WERI-Rb-1 (cell line): ENCODE measurements at regions not wholly inside any gene's neighbourhood (a gene's known extent, or its start where the extent isn't known, plus 50 kb on each side); places are given as distances from the start of the nearest gene placed in this dataset.

Experiments used
- DNase-seq: peaks from one replicate; pipeline ENCODE4 v3.0.0-alpha.2; 2020
- H3K27ac ChIP-seq: fragments of 250-450 bp; sonication (Bioruptor Pico); 2 replicates; pipeline ENCODE4 v1.5.1; 2020; ENCODE audit warnings: mild to moderate bottlenecking, moderate library complexity
- H3K27me3 ChIP-seq: fragments of 250-450 bp; sonication (Bioruptor Pico); 2 replicates; pipeline ENCODE4 v1.5.1; 2021; ENCODE audit warnings: mild to moderate bottlenecking, low read depth, moderate library complexity; ENCODE audit not compliant: insufficient read depth, severe bottlenecking
- H3K36me3 ChIP-seq: fragments of 250-450 bp; sonication (Bioruptor Pico); 2 replicates; pipeline ENCODE4 v1.5.1; 2020; ENCODE audit warnings: mild to moderate bottlenecking, moderate library complexity
- H3K4me3 ChIP-seq: 2 replicates; pipeline ENCODE4 v1.5.1; 2011; ENCODE audit warnings: low read depth, mild to moderate bottlenecking, control low read depth, low read length
- H3K9me3 ChIP-seq: fragments of 250-450 bp; sonication (Bioruptor Pico); 2 replicates; pipeline ENCODE4 v1.5.1; 2021; ENCODE audit warnings: mild to moderate bottlenecking, moderate library complexity; ENCODE audit not compliant: severe bottlenecking
- CTCF ChIP-seq: IDR thresholded peaks from 2 replicates; pipeline ENCODE4 v1.5.1; 2011; ENCODE audit warnings: low read depth, mild to moderate bottlenecking, control low read depth, inconsistent platforms, low read length

- no peaks in the 10 kb centered on the region for H3K9me3 ChIP-seq
- TF ChIP-seq CTCF, result no peak
- no peaks in the 10 kb centered on the region for H3K27me3 ChIP-seq
- no peak for DNase-seq
- H3K36me3 ChIP-seq, result no peaks in the 10 kb centered on the region
- no peak overlapping the region for H3K4me3 ChIP-seq
- H3K27ac ChIP-seq, result no peak overlapping the region
Observed at GRCh38 chr13:69283837-69284236, 823.8 kb upstream of the ATXN8OS start.

GRCh38 chr13:69283301-69283700 is 824.3 kb upstream of the ATXN8OS start:
- Histone ChIP-seq H3K4me3 (no peak overlapping the region), H3K9me3 (no peaks in the 10 kb centered on the region), H3K36me3 (no peaks in the 10 kb centered on the region), H3K27me3 (no peaks in the 10 kb centered on the region), H3K27ac (no peak overlapping the region)
- TF ChIP-seq CTCF, result no peak
- DNase-seq, result no peak

- no peak for DNase-seq
- no peaks in the 10 kb centered on the region for H3K9me3 ChIP-seq
- TF ChIP-seq CTCF, result no peak
- H3K4me3 ChIP-seq, result no peak overlapping the region
- H3K36me3 ChIP-seq, result no peaks in the 10 kb centered on the region
- H3K27me3 ChIP-seq, result no peaks in the 10 kb centered on the region
- no peak overlapping the region for H3K27ac ChIP-seq
Observed at GRCh38 chr13:69280399-69280798, 827.2 kb upstream of the ATXN8OS start.

- DNase-seq, result no peak
- Histone ChIP-seq H3K27ac (no peak overlapping the region), H3K9me3 (no peaks in the 10 kb centered on the region), H3K27me3 (no peaks in the 10 kb centered on the region), H3K4me3 (no peak overlapping the region), H3K36me3 (no peaks in the 10 kb centered on the region)
- TF ChIP-seq CTCF, result no peak
Observed at GRCh38 chr13:69279213-69279612, 828.4 kb upstream of the ATXN8OS start.

- Histone ChIP-seq H3K27me3 (no peaks in the 10 kb centered on the region), H3K4me3 (no peak overlapping the region), H3K27ac (no peak overlapping the region), H3K36me3 (no peaks in the 10 kb centered on the region), H3K9me3 (no peaks in the 10 kb centered on the region)
- DNase-seq, result no peak
- TF ChIP-seq CTCF, result no peak
Observed at GRCh38 chr13:69274231-69274630, 833.4 kb upstream of the ATXN8OS start.
